Lung (tissue), 11 donors: ENCODE measurements at regions not wholly inside any gene's neighbourhood (a gene's known extent, or its start where the extent isn't known, plus 50 kb on each side); places are given as distances from the start of the nearest gene placed in this dataset.

Experiments
- ATAC-seq: fragments of 200-7000 bp; cut with Tn5 transposase; one replicate; pipeline ENCODE4 v1.9.1; 2020; ENCODE audit warnings: moderate number of reproducible peaks; ENCODE audit not compliant: insufficient read depth, low FRiP score
- DNase-seq, 3 donors: peaks; one replicate each; pipeline ENCODE4 v3.0.0-alpha.2; 2013 to 2017
- H3K27ac ChIP-seq, 2 donors: one replicate each; pipeline ENCODE4 v1.5.1; 2013; ENCODE audit warnings: mild to moderate bottlenecking in 2 of 2, moderate library complexity in 2 of 2, control low read depth in 1 of 2, inconsistent platforms in 1 of 2, low read depth in 1 of 2, low read length in 1 of 2
- H3K27me3 ChIP-seq, 3 donors: one replicate each; pipeline ENCODE4 v1.5.1; 2013; ENCODE audit warnings: low read length in 2 of 3; ENCODE audit not compliant: control insufficient read depth in 3 of 3, insufficient read depth in 3 of 3
- H3K36me3 ChIP-seq, 4 donors: one replicate each; pipeline ENCODE4 v1.5.1; 2013; ENCODE audit warnings: low read length in 4 of 4, mild to moderate bottlenecking in 1 of 4, moderate library complexity in 1 of 4; ENCODE audit not compliant: control insufficient read depth in 4 of 4, insufficient read depth in 4 of 4
- H3K4me1 ChIP-seq, 5 donors: one replicate each; pipeline ENCODE4 v1.5.1; 2013; ENCODE audit warnings: low read length in 5 of 5, mild to moderate bottlenecking in 2 of 5, moderate library complexity in 1 of 5; ENCODE audit not compliant: control insufficient read depth in 5 of 5, insufficient read depth in 5 of 5
- H3K4me3 ChIP-seq: one replicate; pipeline ENCODE4 v1.5.1; 2013; ENCODE audit warnings: mild to moderate bottlenecking, control low read depth, moderate library complexity
- H3K9ac ChIP-seq, 2 donors: one replicate each; pipeline ENCODE4 v1.5.1; 2013; ENCODE audit warnings: low read length in 2 of 2, control low read depth in 1 of 2; ENCODE audit not compliant: insufficient read depth in 1 of 2
- H3K9me3 ChIP-seq, 4 donors: one replicate each; pipeline ENCODE4 v1.5.1; 2013; ENCODE audit warnings: low read length in 3 of 4, mild to moderate bottlenecking in 1 of 4, moderate library complexity in 1 of 4; ENCODE audit not compliant: control insufficient read depth in 4 of 4, insufficient read depth in 3 of 4
- WGBS, 2 donors: extraction: QIAGEN DNeasy Blood & Tissue Kit; methylation state at CpG; one replicate each; pipeline ENCODE4 v1.1.7; 2013; 5-methylcytosine and 5-hydroxymethylcytosine counted together
- TF ChIP-seq, protein P1 (sequence below): IDR thresholded peaks from 2 replicates; pipeline ENCODE4 v1.5.1; 2012; ENCODE audit warnings: mild to moderate bottlenecking; ENCODE audit errors: control extremely low read depth, extremely low read depth
- donor health status: control.
- donor health status: control.
- donor health status: Bipolar disorder and iron deficiency.
- donor health status: healthy.
- donor health status: DM: yes; HTN: yes; CAD: no.

DNA sequence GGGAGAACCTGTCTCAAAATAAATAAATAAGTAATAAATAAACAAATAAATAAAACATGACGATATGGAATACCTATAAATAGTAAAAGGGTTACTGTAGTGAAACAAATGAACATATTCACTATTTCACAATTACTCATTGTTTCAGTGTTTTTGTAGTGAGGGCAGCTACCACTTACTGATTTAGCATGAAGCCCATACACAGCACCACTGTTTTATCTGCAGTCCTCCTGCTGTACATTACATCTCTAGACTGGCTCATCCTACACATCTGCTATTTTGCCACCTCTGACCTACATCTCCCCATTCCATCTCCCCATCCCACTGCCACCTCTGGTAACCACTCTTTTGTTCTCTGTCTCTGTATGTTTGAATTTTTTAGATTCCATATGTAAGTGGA is 332.7 kb upstream of the SMIM21 start:
- Histone ChIP-seq H3K27me3 (peaks cover 0 to 2% (median 0%) of the 10 kb centered on the region in 3 donors), H3K4me1 (no peaks in the 10 kb centered on the region), H3K9ac (no peak overlapping the region), H3K4me3 (no peak overlapping the region), H3K27ac (no peak overlapping the region), H3K36me3 (no peaks in the 10 kb centered on the region), H3K9me3 (no peaks in the 10 kb centered on the region)
- ATAC-seq = no peak
- WGBS, 2 donors = 63 to 78% methylated on average over 1 of the region's 1 CpG
- DNase-seq = no peak
- TF ChIP-seq, protein P1, sequence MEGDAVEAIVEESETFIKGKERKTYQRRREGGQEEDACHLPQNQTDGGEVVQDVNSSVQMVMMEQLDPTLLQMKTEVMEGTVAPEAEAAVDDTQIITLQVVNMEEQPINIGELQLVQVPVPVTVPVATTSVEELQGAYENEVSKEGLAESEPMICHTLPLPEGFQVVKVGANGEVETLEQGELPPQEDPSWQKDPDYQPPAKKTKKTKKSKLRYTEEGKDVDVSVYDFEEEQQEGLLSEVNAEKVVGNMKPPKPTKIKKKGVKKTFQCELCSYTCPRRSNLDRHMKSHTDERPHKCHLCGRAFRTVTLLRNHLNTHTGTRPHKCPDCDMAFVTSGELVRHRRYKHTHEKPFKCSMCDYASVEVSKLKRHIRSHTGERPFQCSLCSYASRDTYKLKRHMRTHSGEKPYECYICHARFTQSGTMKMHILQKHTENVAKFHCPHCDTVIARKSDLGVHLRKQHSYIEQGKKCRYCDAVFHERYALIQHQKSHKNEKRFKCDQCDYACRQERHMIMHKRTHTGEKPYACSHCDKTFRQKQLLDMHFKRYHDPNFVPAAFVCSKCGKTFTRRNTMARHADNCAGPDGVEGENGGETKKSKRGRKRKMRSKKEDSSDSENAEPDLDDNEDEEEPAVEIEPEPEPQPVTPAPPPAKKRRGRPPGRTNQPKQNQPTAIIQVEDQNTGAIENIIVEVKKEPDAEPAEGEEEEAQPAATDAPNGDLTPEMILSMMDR = no peak

DNA sequence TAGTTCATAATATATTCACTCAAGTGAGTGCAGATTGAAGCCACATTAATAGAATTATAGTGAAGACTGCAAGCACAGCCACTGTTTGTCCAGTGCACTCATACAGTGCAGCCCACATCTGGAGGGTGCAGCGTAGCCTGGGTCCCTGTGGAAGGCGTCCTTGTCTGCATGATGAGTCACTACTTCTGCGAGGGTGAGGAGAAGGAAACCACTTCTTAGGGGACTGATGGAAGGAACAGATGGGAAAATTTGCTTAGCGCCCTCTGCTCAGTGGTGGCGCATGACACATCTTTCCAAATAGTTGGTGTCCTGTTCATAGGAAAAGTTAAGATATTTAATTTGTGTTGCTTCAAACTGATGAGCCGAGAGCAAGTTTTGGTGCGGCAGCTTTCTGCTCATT is 330.4 kb upstream of the SMIM21 start:
- H3K9me3 ChIP-seq = no peaks in the 10 kb centered on the region
- H3K27ac ChIP-seq = no peak overlapping the region
- H3K4me1 ChIP-seq = no peaks in the 10 kb centered on the region
- TF ChIP-seq, protein P1 = no peak
- H3K36me3 ChIP-seq = no peaks in the 10 kb centered on the region
- no peak for DNase-seq
- H3K27me3 ChIP-seq = peaks cover 0 to 2% (median 0%) of the 10 kb centered on the region in 3 donors
- 62 to 73% methylated on average over 7 of the region's 7 CpGs for WGBS, 2 donors
- H3K4me3 ChIP-seq = no peak overlapping the region
- no peak for ATAC-seq
- H3K9ac ChIP-seq = no peak overlapping the region

DNA sequence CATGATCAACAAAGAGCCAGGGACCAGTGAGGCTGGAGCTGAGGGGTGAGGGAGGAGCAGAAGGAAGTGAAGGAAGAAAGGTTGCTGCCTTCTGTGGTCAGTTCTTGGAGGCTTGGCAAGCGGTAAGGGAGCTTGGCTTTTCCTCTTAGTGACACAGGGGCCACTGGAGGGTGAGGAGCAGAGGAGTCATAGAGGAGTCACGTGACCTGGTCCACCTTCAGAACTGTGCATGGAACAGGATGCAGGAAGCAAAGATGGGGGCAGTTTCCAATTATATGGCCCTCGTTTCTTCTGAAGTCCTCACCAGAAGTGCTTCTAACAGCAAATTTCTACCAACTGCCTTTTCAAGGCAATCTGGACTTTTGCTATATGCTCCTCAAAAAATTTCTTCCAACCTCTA is 326.9 kb upstream of the SMIM21 start:
- ATAC-seq = no peak
- 66 to 77% methylated on average over 3 of the region's 3 CpGs for WGBS, 2 donors
- Histone ChIP-seq H3K4me3 (no peak overlapping the region), H3K4me1 (peaks cover 0 to 5% (median 0%) of the 10 kb centered on the region in 5 donors), H3K27ac (no peak overlapping the region), H3K36me3 (no peaks in the 10 kb centered on the region), H3K9ac (no peak overlapping the region), H3K27me3 (peaks cover 0 to 5% (median 0%) of the 10 kb centered on the region in 3 donors), H3K9me3 (no peaks in the 10 kb centered on the region)
- TF ChIP-seq, protein P1 = no peak
- DNase-seq = no peak

DNA sequence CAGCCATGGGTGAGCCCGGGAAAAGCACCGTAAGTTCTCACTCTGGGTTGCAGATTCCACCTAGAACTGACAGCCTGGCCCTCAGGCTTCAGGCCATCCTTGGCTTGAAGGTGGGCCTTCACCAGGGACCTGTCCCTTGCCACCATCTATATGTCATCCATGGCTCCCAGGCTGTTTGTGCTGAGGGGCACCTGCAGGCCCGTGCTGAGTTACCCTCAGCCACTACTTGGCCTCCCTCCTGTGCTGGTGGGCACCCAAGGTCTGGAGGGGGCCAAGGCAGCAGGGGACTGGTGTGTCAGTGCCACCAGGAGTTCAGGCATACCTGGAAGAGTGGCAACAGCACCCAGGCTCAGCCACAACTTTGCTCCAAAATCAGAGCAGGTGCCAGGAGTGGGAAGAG is 326.2 kb upstream of the SMIM21 start:
- H3K27me3 ChIP-seq = peaks cover 0 to 5% (median 0%) of the 10 kb centered on the region in 3 donors
- no peak for DNase-seq
- no peak overlapping the region for H3K4me3 ChIP-seq
- H3K36me3 ChIP-seq = no peaks in the 10 kb centered on the region
- 91 to 96% methylated on average over 3 of the region's 3 CpGs for WGBS, 2 donors
- TF ChIP-seq, protein P1 = no peak
- H3K4me1 ChIP-seq = peaks cover 0 to 9% (median 0%) of the 10 kb centered on the region in 5 donors
- ATAC-seq = no peak
- H3K27ac ChIP-seq = no peak overlapping the region
- no peaks in the 10 kb centered on the region for H3K9me3 ChIP-seq
- no peak overlapping the region for H3K9ac ChIP-seq
